ENCODE measurements at regions not wholly inside any gene's neighbourhood (a gene's known extent, or its start where the extent isn't known, plus 50 kb on each side); places are given as distances from the start of the nearest gene placed in this dataset.
"Not testable (repeated sequence)": the region's sequence is repeated elsewhere in the genome, so short reads cannot be mapped to it uniquely, and the experiment has no call there.

- DNase-seq = no peak
These were observed 663.3 kb upstream of the ZNF804A start for GRCh38 chr2:183935005-183935404.

- no peak for DNase-seq
These were observed 661.1 kb upstream of the ZNF804A start for GRCh38 chr2:183937220-183937619.

GRCh38 chr2:183946193-183946592 is 652.1 kb upstream of the ZNF804A start:
- DNase-seq = no peak

GRCh38 chr2:183948861-183949260 is 649.5 kb upstream of the ZNF804A start:
- no peak for DNase-seq

GRCh38 chr2:183950673-183951072 is 647.7 kb upstream of the ZNF804A start:
- no peak for DNase-seq

- DNase-seq = no peak
These were observed 646.7 kb upstream of the ZNF804A start for GRCh38 chr2:183951630-183952029.

GRCh38 chr2:183952741-183953140 is 645.6 kb upstream of the ZNF804A start:
- no peak for DNase-seq

GRCh38 chr2:183963609-183964008 is 634.7 kb upstream of the ZNF804A start:
- no peak for DNase-seq

GRCh38 chr2:183964565-183964964 is 633.8 kb upstream of the ZNF804A start:
- no peak for DNase-seq

- DNase-seq = peak; percentile 54
These were observed 630.6 kb upstream of the ZNF804A start for GRCh38 chr2:183967756-183968155.

- not testable (repeated sequence) for DNase-seq
These were observed 622.7 kb upstream of the ZNF804A start for GRCh38 chr2:183975676-183976075.

GRCh38 chr2:183984871-183985270 is 613.5 kb upstream of the ZNF804A start:
- no peak for DNase-seq

- DNase-seq = no peak
These were observed 606.4 kb upstream of the ZNF804A start for GRCh38 chr2:183991968-183992367.

- no peak for DNase-seq
These were observed 605.3 kb upstream of the ZNF804A start for GRCh38 chr2:183993052-183993451.

- DNase-seq = no peak
These were observed 602.7 kb upstream of the ZNF804A start for GRCh38 chr2:183995632-183996031.

GRCh38 chr2:183996825-183997793 is 601.2 kb upstream of the ZNF804A start:
- no peak for DNase-seq

- no peak for DNase-seq
These were observed 600.1 kb upstream of the ZNF804A start for GRCh38 chr2:183998041-183998796.

GRCh38 chr2:183998797-183999190 is 599.5 kb upstream of the ZNF804A start:
- DNase-seq = no peak

- no peak for DNase-seq
These were observed 593.9 kb upstream of the ZNF804A start for GRCh38 chr2:184004289-184004947.

- no peak for DNase-seq
These were observed 593.2 kb upstream of the ZNF804A start for GRCh38 chr2:184004948-184005672.

GRCh38 chr2:184006998-184007397 is 591.3 kb upstream of the ZNF804A start:
- DNase-seq = no peak

GRCh38 chr2:184026961-184027360 is 571.4 kb upstream of the ZNF804A start:
- no peak for DNase-seq

GRCh38 chr2:184030245-184030644 is 568.1 kb upstream of the ZNF804A start:
- no peak for DNase-seq
